RWPE2 (cell line): ENCODE measurements at regions not wholly inside any gene's neighbourhood (a gene's known extent, or its start where the extent isn't known, plus 50 kb on each side); places are given as distances from the start of the nearest gene placed in this dataset.

ENCODE experiments used
- ATAC-seq: fragments of 200-7000 bp; cut with Tn5 transposase; 3 replicates; pipeline ENCODE4 v1.9.1; 2021; ENCODE audit warnings: low read depth
- DNase-seq: peaks from one replicate; pipeline ENCODE4 v3.0.0-alpha.2; 2020; ENCODE audit warnings: low spot score
- H3K27ac ChIP-seq: fragments of 450-650 bp; 2 replicates; pipeline ENCODE4 v1.5.1; 2017; ENCODE audit warnings: mild to moderate bottlenecking; ENCODE audit not compliant: poor library complexity, severe bottlenecking
- H3K27me3 ChIP-seq: fragments of 250-450 bp; sonication (Bioruptor Pico); 2 replicates; pipeline ENCODE4 v1.5.1; 2021; ENCODE audit warnings: mild to moderate bottlenecking, moderate library complexity; ENCODE audit not compliant: insufficient read depth, poor library complexity, severe bottlenecking
- H3K36me3 ChIP-seq: fragments of 250-450 bp; sonication (Bioruptor Pico); 2 replicates; pipeline ENCODE4 v1.5.1; 2020; ENCODE audit warnings: low read depth, mild to moderate bottlenecking, moderate library complexity
- H3K4me1 ChIP-seq: fragments of 250-450 bp; sonication (Bioruptor Pico); 2 replicates; pipeline ENCODE4 v1.5.1; 2021; ENCODE audit warnings: mild to moderate bottlenecking, moderate library complexity; ENCODE audit not compliant: insufficient read depth, poor library complexity, severe bottlenecking
- H3K4me3 ChIP-seq: fragments of 250-450 bp; sonication (Bioruptor Pico); 2 replicates; pipeline ENCODE4 v1.5.1; 2021; ENCODE audit warnings: mild to moderate bottlenecking, moderate library complexity; ENCODE audit not compliant: severe bottlenecking
- H3K9me3 ChIP-seq: fragments of 250-450 bp; sonication (Bioruptor Pico); 2 replicates; pipeline ENCODE4 v1.5.1; 2021; ENCODE audit warnings: mild to moderate bottlenecking, moderate library complexity; ENCODE audit not compliant: severe bottlenecking
- TF ChIP-seq, protein P1 (sequence below): fragments of 450-650 bp; IDR thresholded peaks from one replicate; pipeline ENCODE4 v1.5.1; 2017; ENCODE audit warnings: mild to moderate bottlenecking, moderate library complexity; ENCODE audit not compliant: poor library complexity, severe bottlenecking

DNA sequence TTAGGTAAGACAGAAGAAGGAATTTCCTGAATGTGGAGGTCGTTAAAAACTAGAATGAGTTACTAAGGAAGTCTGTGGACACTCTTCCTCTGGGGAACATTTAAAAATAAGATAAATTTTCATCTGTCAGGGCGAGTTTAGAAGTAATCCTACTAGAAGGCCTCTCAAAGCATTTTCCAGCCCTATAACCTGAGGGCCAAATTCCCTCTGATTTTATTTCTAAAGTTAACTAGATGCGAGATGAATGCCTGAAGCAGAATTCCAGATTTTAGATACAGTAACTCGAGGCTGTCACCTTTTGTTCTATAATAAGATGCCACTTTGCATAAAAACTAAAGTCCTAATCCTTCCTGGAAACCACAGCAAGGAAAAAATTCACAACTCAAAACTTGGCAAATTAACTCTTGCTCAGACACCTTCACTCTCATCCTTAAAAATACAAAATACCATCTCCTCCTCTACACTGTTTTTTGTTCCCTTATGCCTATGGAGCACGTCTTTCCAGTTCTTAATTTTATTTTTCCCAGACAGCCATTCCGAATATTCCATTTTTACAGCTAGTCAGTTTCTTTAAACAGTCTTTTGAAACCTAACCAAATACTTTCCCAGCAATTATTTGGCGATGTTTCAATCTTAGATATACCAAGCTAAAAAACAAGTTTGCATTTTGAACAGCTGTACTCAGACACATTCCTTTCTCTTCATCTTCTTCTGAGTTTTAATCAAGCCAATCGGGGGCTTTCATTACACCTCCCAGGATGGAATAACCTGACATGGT is 420.7 kb upstream of the NFE2L3 start:
- H3K27ac ChIP-seq = no peak overlapping the region
- ATAC-seq (no peak), DNase-seq (no peak)
- H3K36me3 ChIP-seq = no peaks in the 10 kb centered on the region
- TF ChIP-seq, protein P1, sequence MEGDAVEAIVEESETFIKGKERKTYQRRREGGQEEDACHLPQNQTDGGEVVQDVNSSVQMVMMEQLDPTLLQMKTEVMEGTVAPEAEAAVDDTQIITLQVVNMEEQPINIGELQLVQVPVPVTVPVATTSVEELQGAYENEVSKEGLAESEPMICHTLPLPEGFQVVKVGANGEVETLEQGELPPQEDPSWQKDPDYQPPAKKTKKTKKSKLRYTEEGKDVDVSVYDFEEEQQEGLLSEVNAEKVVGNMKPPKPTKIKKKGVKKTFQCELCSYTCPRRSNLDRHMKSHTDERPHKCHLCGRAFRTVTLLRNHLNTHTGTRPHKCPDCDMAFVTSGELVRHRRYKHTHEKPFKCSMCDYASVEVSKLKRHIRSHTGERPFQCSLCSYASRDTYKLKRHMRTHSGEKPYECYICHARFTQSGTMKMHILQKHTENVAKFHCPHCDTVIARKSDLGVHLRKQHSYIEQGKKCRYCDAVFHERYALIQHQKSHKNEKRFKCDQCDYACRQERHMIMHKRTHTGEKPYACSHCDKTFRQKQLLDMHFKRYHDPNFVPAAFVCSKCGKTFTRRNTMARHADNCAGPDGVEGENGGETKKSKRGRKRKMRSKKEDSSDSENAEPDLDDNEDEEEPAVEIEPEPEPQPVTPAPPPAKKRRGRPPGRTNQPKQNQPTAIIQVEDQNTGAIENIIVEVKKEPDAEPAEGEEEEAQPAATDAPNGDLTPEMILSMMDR = no peak
- no peak overlapping the region for H3K4me3 ChIP-seq
- peaks cover 5% of the 10 kb centered on the region for H3K27me3 ChIP-seq
- H3K9me3 ChIP-seq = no peaks in the 10 kb centered on the region
- H3K4me1 ChIP-seq = no peaks in the 10 kb centered on the region

DNA sequence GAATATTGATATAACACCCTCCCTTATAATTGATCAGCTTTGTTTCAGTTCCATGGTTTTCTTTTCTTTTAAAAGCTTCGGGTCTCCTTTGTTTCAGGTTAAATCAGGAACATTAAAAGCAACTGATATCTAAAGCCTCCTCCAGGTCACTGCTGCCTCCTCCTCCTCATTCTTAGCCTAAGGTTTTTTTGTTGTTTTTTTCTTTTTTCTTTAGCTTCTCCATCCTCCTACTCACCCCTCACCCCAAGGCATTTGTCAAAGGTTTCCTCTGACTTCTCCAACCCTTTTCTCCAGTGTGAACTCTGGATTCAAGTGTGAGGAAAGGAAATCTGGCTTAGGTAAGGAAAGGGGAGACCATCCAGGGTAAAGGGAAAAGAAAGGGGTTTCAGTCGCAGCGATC is 420.2 kb upstream of the NFE2L3 start:
- no peaks in the 10 kb centered on the region for H3K36me3 ChIP-seq
- DNase-seq = no peak
- no peak overlapping the region for H3K27ac ChIP-seq
- ATAC-seq = no peak
- no peaks in the 10 kb centered on the region for H3K4me1 ChIP-seq
- H3K4me3 ChIP-seq = no peak overlapping the region
- TF ChIP-seq, protein P1 = no peak
- H3K27me3 ChIP-seq = peaks cover 5% of the 10 kb centered on the region
- no peaks in the 10 kb centered on the region for H3K9me3 ChIP-seq

DNA sequence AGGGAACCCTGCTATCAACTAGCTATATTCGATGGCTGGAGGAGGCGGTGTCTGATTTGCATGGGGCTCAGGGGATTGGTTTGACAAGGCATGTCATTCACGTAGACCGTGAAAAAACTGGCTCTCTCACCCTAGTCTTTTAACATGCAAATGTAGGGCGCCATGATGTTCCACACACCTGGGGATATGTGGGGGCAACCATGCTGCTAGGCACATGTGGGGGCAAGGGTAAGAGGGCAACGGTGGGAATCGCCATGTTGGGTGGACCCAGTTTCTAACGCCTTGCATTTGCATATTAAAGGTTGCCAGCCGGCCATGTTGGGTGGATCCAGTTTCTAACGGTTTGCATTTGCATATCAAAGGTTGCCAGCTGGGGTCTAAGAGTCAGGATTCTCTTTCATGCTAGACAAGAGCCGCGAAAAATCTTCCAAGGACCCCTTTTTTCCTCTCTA is 419.2 kb upstream of the NFE2L3 start:
- no peak for ATAC-seq
- Histone ChIP-seq H3K36me3 (no peaks in the 10 kb centered on the region), H3K9me3 (no peaks in the 10 kb centered on the region), H3K27me3 (peaks cover 5% of the 10 kb centered on the region), H3K4me1 (no peaks in the 10 kb centered on the region), H3K27ac (no peak overlapping the region), H3K4me3 (no peak overlapping the region)
- no peak for DNase-seq
- TF ChIP-seq, protein P1 = no peak

DNA sequence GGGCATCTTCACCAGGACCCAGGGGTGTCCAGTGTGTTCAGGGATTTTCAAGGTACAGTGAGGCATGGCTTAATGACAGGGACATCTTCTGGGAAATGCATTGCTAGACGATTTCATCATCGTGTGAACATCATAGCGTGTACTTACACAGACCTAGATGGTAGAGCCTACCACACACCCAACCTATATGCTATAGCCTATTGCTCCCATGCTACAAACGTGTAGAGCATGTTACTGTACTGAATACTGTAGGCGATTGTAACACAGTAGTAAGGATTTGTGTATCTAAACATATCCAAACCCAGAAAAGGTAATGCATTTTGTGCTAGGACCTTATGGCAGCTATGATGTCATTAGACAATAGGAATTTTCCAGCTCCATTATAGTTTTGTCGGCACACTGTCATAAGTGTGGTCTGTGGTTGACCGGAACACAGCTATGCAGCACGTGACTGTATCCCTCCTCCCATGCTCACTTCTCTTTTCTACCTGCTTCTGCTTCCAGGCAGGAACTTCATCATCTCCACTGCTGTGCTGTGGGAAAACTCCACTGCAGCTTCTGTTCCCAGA is 416.2 kb upstream of the NFE2L3 start:
- Histone ChIP-seq H3K4me3 (no peak overlapping the region), H3K4me1 (no peaks in the 10 kb centered on the region), H3K9me3 (no peaks in the 10 kb centered on the region), H3K27ac (no peak overlapping the region), H3K36me3 (no peaks in the 10 kb centered on the region), H3K27me3 (peaks cover 5% of the 10 kb centered on the region)
- no peak for ATAC-seq
- TF ChIP-seq, protein P1 = no peak
- no peak for DNase-seq

DNA sequence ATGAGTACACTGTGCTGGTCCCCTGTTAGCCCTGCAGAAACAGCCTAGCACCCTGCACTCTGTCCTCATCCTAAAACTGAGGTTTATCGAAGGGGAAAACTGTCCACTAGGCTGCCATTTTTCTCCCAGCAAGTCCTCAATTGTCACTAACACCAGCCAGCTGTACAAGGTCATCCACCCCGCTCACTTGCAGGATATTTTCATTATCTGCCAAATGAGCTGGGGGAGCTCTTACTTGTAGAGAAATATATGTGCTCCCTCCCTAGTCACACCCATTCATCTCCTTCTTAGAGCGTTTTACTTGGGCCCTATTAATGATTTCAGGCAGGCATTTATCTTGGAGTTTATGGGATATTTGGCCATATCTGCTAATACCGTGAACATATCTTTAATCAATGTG is 413.5 kb upstream of the NFE2L3 start:
- H3K4me1 ChIP-seq = no peaks in the 10 kb centered on the region
- no peak for ATAC-seq
- no peaks in the 10 kb centered on the region for H3K27me3 ChIP-seq
- H3K9me3 ChIP-seq = no peaks in the 10 kb centered on the region
- DNase-seq = no peak
- H3K36me3 ChIP-seq = no peaks in the 10 kb centered on the region
- no peak overlapping the region for H3K27ac ChIP-seq
- no peak overlapping the region for H3K4me3 ChIP-seq
- TF ChIP-seq, protein P1 = no peak
